Gastroesophageal sphincter (tissue), 4 donors: ENCODE measurements at regions not wholly inside any gene's neighbourhood (a gene's known extent, or its start where the extent isn't known, plus 50 kb on each side); places are given as distances from the start of the nearest gene placed in this dataset.

Experiments
- ATAC-seq: fragments of 150-250 bp; one replicate; pipeline ENCODE4 v1.9.1; 2016; ENCODE audit warnings: mild to moderate bottlenecking, moderate library complexity
- H3K27ac ChIP-seq, 4 donors: fragments of 200-600 bp; sonication (generic) in 3 of 4; 1 replicate in 3 of 4; 2 replicates in 1 of 4; pipeline ENCODE4 v1.5.1; 2016 to 2019
- H3K27me3 ChIP-seq: fragments of 200-600 bp; sonication (generic); one replicate; pipeline ENCODE4 v1.5.1; 2019
- H3K36me3 ChIP-seq, 2 donors: fragments of 200-600 bp; sonication (generic); one replicate each; pipeline ENCODE4 v1.5.1; 2019; ENCODE audit warnings: control low read depth in 1 of 2
- H3K4me1 ChIP-seq, 3 donors: fragments of 200-600 bp; sonication (generic); 1 replicate in 2 of 3; 2 replicates in 1 of 3; pipeline ENCODE4 v1.5.1; 2016 to 2019; ENCODE audit warnings: control low read depth in 2 of 3
- H3K4me3 ChIP-seq, 2 donors: fragments of 200-600 bp; sonication (generic); one replicate each; pipeline ENCODE4 v1.5.1; 2019; ENCODE audit warnings: mild to moderate bottlenecking in 1 of 2, moderate library complexity in 1 of 2
- H3K9me3 ChIP-seq, 3 donors: fragments of 200-600 bp; sonication (generic); one replicate each; pipeline ENCODE4 v1.5.1; 2017 to 2019; ENCODE audit warnings: control low read depth in 2 of 3
- CTCF ChIP-seq, 4 experiments: fragments of 200-600 bp in 2 of 4; fragments of 450-650 bp in 2 of 4; sonication (generic) in 1 of 4; IDR thresholded peaks; one replicate each; pipeline ENCODE4 v1.5.1; 2017 to 2019; ENCODE audit warnings: antibody characterized with exemption in 4 of 4, mild to moderate bottlenecking in 2 of 4, moderate library complexity in 2 of 4
- EP300 ChIP-seq: sonication (generic); formaldehyde crosslinking; IDR thresholded peaks from one replicate; pipeline ENCODE4 v1.6.1; 2017; ENCODE audit warnings: antibody characterized with exemption, mild to moderate bottlenecking
- POLR2A ChIP-seq, 2 donors: fragments of 450-650 bp; IDR thresholded peaks; one replicate each; pipeline ENCODE4 v1.6.1; 2017; ENCODE audit warnings: antibody characterized with exemption in 2 of 2, mild to moderate bottlenecking in 2 of 2, moderate library complexity in 1 of 2
- POLR2AphosphoS5 ChIP-seq: sonication (generic); formaldehyde crosslinking; IDR thresholded peaks from one replicate; pipeline ENCODE4 v1.6.1; 2017; ENCODE audit warnings: antibody characterized with exemption
- WGBS, 2 donors: methylation state at CpG; one replicate each; pipeline ENCODE4 v1.1.5; 2018; ENCODE audit warnings: low coverage in 1 of 2; 5-methylcytosine and 5-hydroxymethylcytosine counted together

- WGBS, 2 donors: 50 to 60% methylated on average over 1 of the region's 1 CpG
- Histone ChIP-seq H3K27me3 (no peaks in the 10 kb centered on the region), H3K36me3 (no peaks in the 10 kb centered on the region), H3K27ac (no peak overlapping the region), H3K9me3 (no peaks in the 10 kb centered on the region), H3K4me1 (no peaks in the 10 kb centered on the region), H3K4me3 (no peak overlapping the region)
- TF ChIP-seq POLR2AphosphoS5 (no peak), EP300 (no peak), POLR2A (IDR thresholded peaks at IDR 0.05) (no peak), CTCF (IDR thresholded peaks at IDR 0.05) (no peak)
- ATAC-seq: no peak
Observed at GRCh38 chr5:105828821-105829220, 1841.9 kb downstream of the EFNA5 start.

GRCh38 chr5:105821800-105822199 lies 1848.9 kb downstream of the EFNA5 start:
- 80 to 100% methylated on average over 1 to 2 of the region's 2 CpGs for WGBS, 2 donors
- no peak overlapping the region for H3K27ac ChIP-seq
- TF ChIP-seq POLR2A (IDR thresholded peaks at IDR 0.05) (no peak), POLR2AphosphoS5 (no peak), EP300 (no peak), CTCF (IDR thresholded peaks at IDR 0.05) (no peak)
- ATAC-seq: no peak
- H3K27me3 ChIP-seq: no peaks in the 10 kb centered on the region
- H3K9me3 ChIP-seq: no peaks in the 10 kb centered on the region
- no peaks in the 10 kb centered on the region for H3K4me1 ChIP-seq
- no peak overlapping the region for H3K4me3 ChIP-seq
- H3K36me3 ChIP-seq: no peaks in the 10 kb centered on the region

GRCh38 chr5:105817914-105818313 lies 1852.8 kb downstream of the EFNA5 start:
- no peaks in the 10 kb centered on the region for H3K4me1 ChIP-seq
- 65 to 77% methylated on average over 2 of the region's 2 CpGs for WGBS, 2 donors
- no peak for ATAC-seq
- no peak overlapping the region for H3K4me3 ChIP-seq
- no peak overlapping the region for H3K27ac ChIP-seq
- no peaks in the 10 kb centered on the region for H3K27me3 ChIP-seq
- no peaks in the 10 kb centered on the region for H3K9me3 ChIP-seq
- no peaks in the 10 kb centered on the region for H3K36me3 ChIP-seq
- TF ChIP-seq POLR2AphosphoS5 (no peak), EP300 (no peak), POLR2A (IDR thresholded peaks at IDR 0.05) (no peak), CTCF (IDR thresholded peaks at IDR 0.05) (no peak)

- ATAC-seq: no peak
- WGBS, 2 donors: 52 to 92% methylated on average over 3 of the region's 3 CpGs
- TF ChIP-seq POLR2AphosphoS5: no peak
- no peak for TF ChIP-seq POLR2A (IDR thresholded peaks at IDR 0.05)
- TF ChIP-seq CTCF (IDR thresholded peaks at IDR 0.05): no peak
- no peak for TF ChIP-seq EP300
- Histone ChIP-seq H3K27ac (no peak overlapping the region), H3K27me3 (no peaks in the 10 kb centered on the region), H3K36me3 (no peaks in the 10 kb centered on the region), H3K9me3 (no peaks in the 10 kb centered on the region), H3K4me1 (no peaks in the 10 kb centered on the region), H3K4me3 (no peak overlapping the region)
Observed at GRCh38 chr5:105817416-105817815, 1853.3 kb downstream of the EFNA5 start.

- no peaks in the 10 kb centered on the region for H3K36me3 ChIP-seq
- no peaks in the 10 kb centered on the region for H3K27me3 ChIP-seq
- no peak overlapping the region for H3K4me3 ChIP-seq
- TF ChIP-seq EP300 (no peak), POLR2AphosphoS5 (no peak), POLR2A (IDR thresholded peaks at IDR 0.05) (no peak)
- H3K4me1 ChIP-seq: no peaks in the 10 kb centered on the region
- WGBS, 2 donors: 60 to 82% methylated on average over 1 of the region's 1 CpG
- H3K27ac ChIP-seq: no peak overlapping the region
- no peak for ATAC-seq
- no peaks in the 10 kb centered on the region for H3K9me3 ChIP-seq
Observed at GRCh38 chr5:105816961-105817360, 1853.8 kb downstream of the EFNA5 start.
